MM.1S (cell line): ENCODE measurements at regions not wholly inside any gene's neighbourhood (a gene's known extent, or its start where the extent isn't known, plus 50 kb on each side); places are given as distances from the start of the nearest gene placed in this dataset.

Experiments used
- DNase-seq: peaks from one replicate; pipeline ENCODE4 v3.0.0-alpha.2; 2015
- H2AFZ ChIP-seq: fragments of 300-600 bp; sonication (generic); 2 replicates; pipeline ENCODE4 v1.6.0; 2016; ENCODE audit warnings: antibody characterized with exemption, low read length
- H3F3A ChIP-seq: fragments of 300-600 bp; sonication (generic); 2 replicates; pipeline ENCODE4 v1.6.1; 2016; ENCODE audit warnings: mild to moderate bottlenecking, antibody characterized with exemption, low read length, moderate library complexity, mixed read lengths; ENCODE audit not compliant: insufficient read depth
- H3K27ac ChIP-seq: fragments of 300-600 bp; sonication (generic); 2 replicates; pipeline ENCODE4 v1.5.1; 2016; ENCODE audit warnings: mild to moderate bottlenecking, low read length
- H3K27me3 ChIP-seq: fragments of 300-600 bp; sonication (generic); replicated peaks from 2 replicates; pipeline ENCODE4 v1.6.0; 2016; ENCODE audit warnings: low read length; ENCODE audit not compliant: insufficient read depth
- H3K36me3 ChIP-seq: fragments of 300-600 bp; sonication (generic); replicated peaks from 2 replicates; pipeline ENCODE4 v1.6.1; 2016; ENCODE audit warnings: mild to moderate bottlenecking, low read length, mixed read lengths; ENCODE audit not compliant: insufficient read depth
- H3K4me1 ChIP-seq: fragments of 300-600 bp; sonication (generic); 2 replicates; pipeline ENCODE4 v1.6.1; 2016; ENCODE audit warnings: low read length, mixed read lengths
- H3K4me2 ChIP-seq: fragments of 300-600 bp; sonication (generic); 2 replicates; pipeline ENCODE4 v1.6.0; 2016; ENCODE audit warnings: low read depth, low read length
- H3K4me3 ChIP-seq: fragments of 300-600 bp; sonication (generic); 2 replicates; pipeline ENCODE4 v1.5.1; 2016; ENCODE audit warnings: low read length, mixed read lengths
- H3K79me2 ChIP-seq: fragments of 300-600 bp; sonication (generic); 2 replicates; pipeline ENCODE4 v1.6.1; 2016; ENCODE audit warnings: mixed run types, low read length, mixed read lengths
- H3K9ac ChIP-seq: fragments of 300-600 bp; sonication (generic); 2 replicates; pipeline ENCODE4 v1.6.1; 2016; ENCODE audit warnings: low read length, mixed read lengths
- H3K9me2 ChIP-seq: fragments of 300-600 bp; sonication (generic); replicated peaks from 2 replicates; pipeline ENCODE4 v1.6.1; 2016; ENCODE audit warnings: mild to moderate bottlenecking, low read length, mixed read lengths; ENCODE audit not compliant: insufficient read depth
- H3K9me3 ChIP-seq: fragments of 300-600 bp; sonication (generic); replicated peaks from 2 replicates; pipeline ENCODE4 v1.6.1; 2016; ENCODE audit warnings: mild to moderate bottlenecking, low read length, mixed read lengths; ENCODE audit not compliant: insufficient read depth
- H4K20me1 ChIP-seq: fragments of 300-600 bp; sonication (generic); 2 replicates; pipeline ENCODE4 v1.6.1; 2016; ENCODE audit warnings: mild to moderate bottlenecking, low read length, moderate library complexity, mixed read lengths; ENCODE audit not compliant: insufficient read depth
- CTCF ChIP-seq: fragments of 300-600 bp; sonication (generic); IDR thresholded peaks from 2 replicates; pipeline ENCODE4 v1.5.1; 2016; ENCODE audit warnings: antibody characterized with exemption, low read length, mixed read lengths
- EZH2 ChIP-seq: fragments of 300-600 bp; sonication (generic); optimal IDR thresholded peaks from 2 replicates; pipeline ENCODE3; 2017; ENCODE audit warnings: low read depth, mild to moderate bottlenecking, antibody characterized with exemption, low read length, mixed read lengths
- EZH2phosphoT487 ChIP-seq: fragments of 300-600 bp; sonication (generic); IDR thresholded peaks from 2 replicates; pipeline ENCODE4 v1.6.1; 2018; ENCODE audit warnings: antibody characterized with exemption, low read length

GRCh38 chr3:8256441-8257071 lies 245.1 kb upstream of the LMCD1 start:
- Histone ChIP-seq H3K4me1 (no peaks in the 10 kb centered on the region), H3K9ac (no peak overlapping the region)

DNA sequence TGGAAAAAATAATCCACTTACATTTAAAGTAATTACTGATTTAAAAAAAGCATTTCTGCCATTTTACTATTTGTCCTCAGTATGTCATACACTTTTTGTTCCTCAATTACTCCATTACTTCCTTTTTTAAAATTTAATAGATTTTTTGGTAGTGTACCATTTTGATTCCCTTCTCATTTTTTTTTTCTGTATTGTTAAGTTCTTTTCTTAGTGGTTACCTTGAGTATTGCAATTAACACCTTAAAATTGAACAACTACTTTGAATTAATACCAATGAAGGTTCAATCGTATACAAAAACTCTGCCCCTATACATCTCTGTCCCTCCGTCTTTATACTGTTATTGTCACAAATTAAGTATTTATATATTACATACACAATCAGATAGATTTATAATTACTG lies 240.6 kb upstream of the LMCD1 start:
- Histone ChIP-seq H3K36me3 (no peaks in the 10 kb centered on the region), H3K4me3 (no peak overlapping the region), H2AFZ (no peak overlapping the region), H3K4me1 (no peaks in the 10 kb centered on the region), H3K79me2 (no peaks in the 10 kb centered on the region), H4K20me1 (no peaks in the 10 kb centered on the region), H3K4me2 (no peak overlapping the region), H3K9ac (no peak overlapping the region), H3K27ac (no peak overlapping the region), H3K27me3 (no peaks in the 10 kb centered on the region), H3K9me3 (no peaks in the 10 kb centered on the region), H3K9me2 (no peaks in the 10 kb centered on the region), H3F3A (no peaks in the 10 kb centered on the region)
- TF ChIP-seq EZH2phosphoT487 (no peak), CTCF (no peak), EZH2 (no peak)
- DNase-seq: no peak

More at GRCh38 chr3:8256441-8257071, 245.1 kb upstream of the LMCD1 start:
- Histone ChIP-seq H3K9me3 (no peaks in the 10 kb centered on the region), H3K4me2 (no peak overlapping the region), H3F3A (no peaks in the 10 kb centered on the region), H3K9me2 (no peaks in the 10 kb centered on the region), H4K20me1 (no peaks in the 10 kb centered on the region), H3K27ac (no peak overlapping the region), H3K4me3 (no peak overlapping the region), H3K79me2 (no peaks in the 10 kb centered on the region), H2AFZ (no peak overlapping the region), H3K36me3 (no peaks in the 10 kb centered on the region), H3K27me3 (no peaks in the 10 kb centered on the region)
- TF ChIP-seq EZH2 (no peak), CTCF (no peak), EZH2phosphoT487 (no peak)
- DNase-seq: no peak

DNA sequence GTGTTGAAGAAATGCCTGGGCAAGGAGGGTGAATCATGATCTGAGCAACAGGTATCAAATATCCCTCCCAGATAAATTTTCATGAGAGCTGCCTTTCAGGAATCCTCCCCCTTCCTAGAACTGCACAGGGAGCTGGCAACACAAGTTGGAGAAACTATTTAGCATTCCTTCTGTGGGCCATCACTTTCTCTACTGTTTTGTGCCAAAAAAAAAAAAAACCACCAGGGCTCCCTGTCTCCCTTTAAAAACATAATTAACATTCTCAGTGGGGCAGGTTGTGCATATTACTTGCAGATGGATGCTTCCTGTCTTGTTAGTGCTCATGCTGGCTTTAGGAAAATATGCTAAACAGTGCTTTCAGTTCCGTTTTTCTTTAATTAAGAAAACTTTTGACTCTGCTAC lies 234.9 kb upstream of the LMCD1 start:
- Histone ChIP-seq H3K79me2 (no peaks in the 10 kb centered on the region), H3K9ac (no peak overlapping the region), H3K4me1 (no peaks in the 10 kb centered on the region), H3K9me3 (no peaks in the 10 kb centered on the region), H3K4me3 (no peak overlapping the region), H3K36me3 (no peaks in the 10 kb centered on the region), H3F3A (no peaks in the 10 kb centered on the region), H2AFZ (no peak overlapping the region), H4K20me1 (no peaks in the 10 kb centered on the region), H3K27ac (no peak overlapping the region), H3K9me2 (no peaks in the 10 kb centered on the region), H3K27me3 (no peaks in the 10 kb centered on the region), H3K4me2 (no peak overlapping the region)
- TF ChIP-seq CTCF (no peak), EZH2phosphoT487 (no peak), EZH2 (no peak)
- no peak for DNase-seq
